ENCODE measurements at regions not wholly inside any gene's neighbourhood (a gene's known extent, or its start where the extent isn't known, plus 50 kb on each side); places are given as distances from the start of the nearest gene placed in this dataset.
"Not testable (repeated sequence)": the region's sequence is repeated elsewhere in the genome, so short reads cannot be mapped to it uniquely, and the experiment has no call there.

GRCh38 chr9:29439961-29440360 is 1866.7 kb upstream of the C9orf72 start:
- TF ChIP-seq CTCF (IDR thresholded peaks at IDR 0.05; ENCODE audit: low read depth, low read length) = no peak
- DNase-seq (ENCODE audit: extremely low read depth, low read depth) = no peak

- DNase-seq (ENCODE audit: extremely low read depth, low read depth) = no peak
- TF ChIP-seq CTCF (IDR thresholded peaks at IDR 0.05; ENCODE audit: low read depth, low read length) = no peak
Measured at GRCh38 chr9:29440449-29440848, 1867.2 kb upstream of the C9orf72 start.

GRCh38 chr9:29445751-29446150 is 1872.5 kb upstream of the C9orf72 start:
- TF ChIP-seq CTCF (IDR thresholded peaks at IDR 0.05; ENCODE audit: low read depth, low read length) = no peak
- DNase-seq (ENCODE audit: extremely low read depth, low read depth) = no peak

- TF ChIP-seq CTCF (IDR thresholded peaks at IDR 0.05; ENCODE audit: low read depth, low read length) = no peak
- no peak for DNase-seq (ENCODE audit: extremely low read depth, low read depth)
Measured at GRCh38 chr9:29449306-29449705, 1876.0 kb upstream of the C9orf72 start.

- DNase-seq (ENCODE audit: extremely low read depth, low read depth) = not testable (repeated sequence)
Measured at GRCh38 chr9:29450343-29450875, 1877.1 kb upstream of the C9orf72 start.

- TF ChIP-seq CTCF (IDR thresholded peaks at IDR 0.05; ENCODE audit: low read depth, low read length) = no peak
- DNase-seq (ENCODE audit: extremely low read depth, low read depth) = no peak
Measured at GRCh38 chr9:29456940-29457339, 1883.7 kb upstream of the C9orf72 start.

- DNase-seq (ENCODE audit: extremely low read depth, low read depth) = no peak
- no peak for TF ChIP-seq CTCF (IDR thresholded peaks at IDR 0.05; ENCODE audit: low read depth, low read length)
Measured at GRCh38 chr9:29475471-29475870, 1902.2 kb upstream of the C9orf72 start.

- TF ChIP-seq CTCF (IDR thresholded peaks at IDR 0.05; ENCODE audit: low read depth, low read length) = no peak
- DNase-seq (ENCODE audit: extremely low read depth, low read depth) = no peak
Measured at GRCh38 chr9:29511680-29512079, 1938.4 kb upstream of the C9orf72 start.

All from AG09319 (cell line).